Natural killer cell (primary cell): ENCODE measurements at regions not wholly inside any gene's neighbourhood (a gene's known extent, or its start where the extent isn't known, plus 50 kb on each side); places are given as distances from the start of the nearest gene placed in this dataset.
"Not testable (repeated sequence)": the region's sequence is repeated elsewhere in the genome, so short reads cannot be mapped to it uniquely, and the experiment has no call there.

Experiments used
- ATAC-seq, 3 donors: fragments of 150-1000 bp in 2 of 3; fragments of 200-7000 bp in 1 of 3; cut with Tn5 transposase; 1 replicate in 1 of 3; 2 replicates in 2 of 3; pipeline ENCODE4 v1.10.0; 2021; ENCODE audit warnings: mild to moderate bottlenecking in 2 of 3, moderate library complexity in 2 of 3
- DNase-seq, 2 donors: peaks; one replicate each; pipeline versions ENCODE4 v3.0.0 to v3.0.0-alpha.2; 2013 to 2021; ENCODE audit warnings: mixed read lengths in 1 of 2
- H3K27ac ChIP-seq: one replicate; pipeline ENCODE4 v1.5.1; 2013; ENCODE audit warnings: mild to moderate bottlenecking, low read length
- H3K27me3 ChIP-seq: one replicate; pipeline ENCODE4 v1.6.1; 2013; ENCODE audit warnings: low read length; ENCODE audit not compliant: control insufficient read depth, insufficient read depth
- H3K36me3 ChIP-seq: one replicate; pipeline ENCODE4 v1.6.1; 2013; ENCODE audit warnings: low read length; ENCODE audit not compliant: control insufficient read depth, insufficient read depth
- H3K4me1 ChIP-seq: one replicate; pipeline ENCODE4 v1.6.1; 2013; ENCODE audit warnings: low read length; ENCODE audit not compliant: control insufficient read depth, insufficient read depth
- H3K4me3 ChIP-seq: one replicate; pipeline ENCODE4 v1.5.1; 2013; ENCODE audit warnings: low read length
- H3K9me3 ChIP-seq: one replicate; pipeline ENCODE4 v1.6.1; 2013; ENCODE audit warnings: low read length; ENCODE audit not compliant: control insufficient read depth, insufficient read depth
- H3K27ac Mint-ChIP-seq, 2 donors: one replicate each; pipeline ENCODE4 v1.8.0; 2022; ENCODE audit warnings: mild to moderate bottlenecking in 2 of 2, mixed read lengths in 2 of 2, moderate library complexity in 1 of 2
- H3K27me3 Mint-ChIP-seq, 2 donors: one replicate each; pipeline ENCODE4 v1.8.0; 2022; ENCODE audit warnings: low read depth in 2 of 2, mixed read lengths in 2 of 2
- H3K36me3 Mint-ChIP-seq: one replicate; pipeline ENCODE4 v1.8.0; 2022; ENCODE audit warnings: mixed read lengths
- H3K4me1 Mint-ChIP-seq, 2 donors: one replicate each; pipeline ENCODE4 v1.8.0; 2022; ENCODE audit warnings: mixed read lengths in 2 of 2
- H3K4me3 Mint-ChIP-seq: one replicate; pipeline ENCODE4 v1.8.0; 2022; ENCODE audit warnings: mild to moderate bottlenecking, moderate library complexity, mixed read lengths
- H3K9me3 Mint-ChIP-seq, 2 donors: one replicate each; pipeline ENCODE4 v1.8.0; 2022; ENCODE audit warnings: mixed read lengths in 2 of 2
- WGBS: methylation state at CpG from one replicate; pipeline ENCODE4 v1.1.7; 2013; ENCODE audit warnings: missing lambda C conversion rate; ENCODE audit not compliant: insufficient coverage; 5-methylcytosine and 5-hydroxymethylcytosine counted together
- intact Hi-C: fragments of 100-400 bp; cut with micrococcal nuclease; formaldehyde crosslinking; loops from one replicate; pipeline ENCODE4 v1.14.2; 2022
- TF ChIP-seq, protein P1 (sequence below): fragments of 200-600 bp; IDR thresholded peaks from one replicate; pipeline ENCODE4 v1.8.0; 2022; ENCODE audit warnings: antibody characterized with exemption

GRCh38 chr6:81362246-81362645 lies 390.2 kb downstream of the TENT5A start:
- H3K4me3 Mint-ChIP-seq, result no peak overlapping the region
- Histone ChIP-seq H3K4me3 (no peak overlapping the region), H3K27me3 (no peaks in the 10 kb centered on the region), H3K9me3 (no peaks in the 10 kb centered on the region), H3K4me1 (no peaks in the 10 kb centered on the region), H3K27ac (no peak overlapping the region), H3K36me3 (no peaks in the 10 kb centered on the region)
- H3K9me3 Mint-ChIP-seq, result peaks cover 0 to 1% of the 10 kb centered on the region in 2 donors
- intact Hi-C loops, result no loop called here
- H3K36me3 Mint-ChIP-seq, result no peaks in the 10 kb centered on the region
- no peak for DNase-seq
- TF ChIP-seq, protein P1, sequence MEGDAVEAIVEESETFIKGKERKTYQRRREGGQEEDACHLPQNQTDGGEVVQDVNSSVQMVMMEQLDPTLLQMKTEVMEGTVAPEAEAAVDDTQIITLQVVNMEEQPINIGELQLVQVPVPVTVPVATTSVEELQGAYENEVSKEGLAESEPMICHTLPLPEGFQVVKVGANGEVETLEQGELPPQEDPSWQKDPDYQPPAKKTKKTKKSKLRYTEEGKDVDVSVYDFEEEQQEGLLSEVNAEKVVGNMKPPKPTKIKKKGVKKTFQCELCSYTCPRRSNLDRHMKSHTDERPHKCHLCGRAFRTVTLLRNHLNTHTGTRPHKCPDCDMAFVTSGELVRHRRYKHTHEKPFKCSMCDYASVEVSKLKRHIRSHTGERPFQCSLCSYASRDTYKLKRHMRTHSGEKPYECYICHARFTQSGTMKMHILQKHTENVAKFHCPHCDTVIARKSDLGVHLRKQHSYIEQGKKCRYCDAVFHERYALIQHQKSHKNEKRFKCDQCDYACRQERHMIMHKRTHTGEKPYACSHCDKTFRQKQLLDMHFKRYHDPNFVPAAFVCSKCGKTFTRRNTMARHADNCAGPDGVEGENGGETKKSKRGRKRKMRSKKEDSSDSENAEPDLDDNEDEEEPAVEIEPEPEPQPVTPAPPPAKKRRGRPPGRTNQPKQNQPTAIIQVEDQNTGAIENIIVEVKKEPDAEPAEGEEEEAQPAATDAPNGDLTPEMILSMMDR, result no peak
- H3K4me1 Mint-ChIP-seq, result no peaks in the 10 kb centered on the region
- no peaks in the 10 kb centered on the region for H3K27me3 Mint-ChIP-seq
- ATAC-seq, result no peak
- H3K27ac Mint-ChIP-seq, result no peak overlapping the region
- WGBS, result no CpG with 5 or more reads among the region's 1 CpG

- no peaks in the 10 kb centered on the region for H3K4me1 Mint-ChIP-seq
- no peak overlapping the region for H3K27ac ChIP-seq
- no peak overlapping the region for H3K4me3 Mint-ChIP-seq
- H3K4me1 ChIP-seq, result no peaks in the 10 kb centered on the region
- TF ChIP-seq, protein P1, result no peak
- H3K36me3 Mint-ChIP-seq, result no peaks in the 10 kb centered on the region
- WGBS, result 100% methylated on average over 2 of the region's 3 CpGs
- ATAC-seq (no peak), DNase-seq (no peak)
- intact Hi-C loops, result no loop called here
- peaks cover 10 to 23% of the 10 kb centered on the region in 2 donors for H3K9me3 Mint-ChIP-seq
- H3K27me3 Mint-ChIP-seq, result no peaks in the 10 kb centered on the region
- H3K9me3 ChIP-seq, result no peaks in the 10 kb centered on the region
- no peaks in the 10 kb centered on the region for H3K36me3 ChIP-seq
- H3K27me3 ChIP-seq, result no peaks in the 10 kb centered on the region
- no peak overlapping the region for H3K27ac Mint-ChIP-seq
- no peak overlapping the region for H3K4me3 ChIP-seq
Measured at GRCh38 chr6:81353262-81353661, 399.2 kb downstream of the TENT5A start.

DNA sequence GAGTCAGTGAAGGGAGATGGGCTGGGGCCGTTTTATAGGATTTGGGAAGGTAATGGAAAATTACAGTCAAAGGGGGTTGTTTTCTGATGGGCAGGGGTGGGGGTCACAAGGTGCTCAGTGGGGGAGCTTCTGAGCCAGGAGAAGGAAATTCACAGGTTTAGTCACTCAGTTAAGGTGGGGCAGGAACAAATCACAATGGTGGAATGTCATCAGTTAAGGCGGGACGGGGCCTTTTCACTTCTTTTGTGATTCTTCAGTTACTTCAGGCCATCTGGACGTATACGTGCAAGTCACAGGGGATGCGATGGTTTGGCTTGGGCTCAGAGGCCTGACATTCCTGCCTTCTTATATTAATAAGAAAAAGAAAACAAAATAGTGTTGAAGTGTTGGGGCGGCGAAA lies 408.5 kb downstream of the TENT5A start:
- H3K27me3 Mint-ChIP-seq, H3K27ac Mint-ChIP-seq, intact Hi-C loops, H3K27me3 ChIP-seq, H3K4me1 ChIP-seq, ATAC-seq, H3K4me1 Mint-ChIP-seq, H3K4me3 Mint-ChIP-seq, H3K27ac ChIP-seq, H3K9me3 ChIP-seq, DNase-seq, H3K36me3 ChIP-seq, H3K36me3 Mint-ChIP-seq, H3K4me3 ChIP-seq: not testable (repeated sequence)
- H3K9me3 Mint-ChIP-seq, result peaks cover 15 to 27% of the 10 kb centered on the region in 2 donors
- WGBS, result 93% methylated on average over 5 of the region's 8 CpGs

GRCh38 chr6:81340946-81341345 lies 411.5 kb downstream of the TENT5A start:
- no peaks in the 10 kb centered on the region for H3K36me3 ChIP-seq
- intact Hi-C loops, result no loop called here
- no peaks in the 10 kb centered on the region for H3K4me1 ChIP-seq
- Mint-ChIP-seq H3K4me1 (no peaks in the 10 kb centered on the region), H3K27me3 (no peaks in the 10 kb centered on the region), H3K4me3 (no peak overlapping the region), H3K9me3 (peaks cover 16 to 22% of the 10 kb centered on the region in 2 donors), H3K36me3 (no peaks in the 10 kb centered on the region), H3K27ac (no peak overlapping the region)
- no peak overlapping the region for H3K27ac ChIP-seq
- no peak overlapping the region for H3K4me3 ChIP-seq
- H3K27me3 ChIP-seq, result no peaks in the 10 kb centered on the region
- no peak for ATAC-seq
- peaks cover 6% of the 10 kb centered on the region for H3K9me3 ChIP-seq
- WGBS, result 93% methylated on average over 4 of the region's 4 CpGs
- TF ChIP-seq, protein P1, result no peak
- no peak for DNase-seq
